NCI-H774 (cell line): ENCODE measurements at regions not wholly inside any gene's neighbourhood (a gene's known extent, or its start where the extent isn't known, plus 50 kb on each side); places are given as distances from the start of the nearest gene placed in this dataset.

Experiments
- DNase-seq: peaks from one replicate; lab custom pipeline; 2025; lab: John Stamatoyannopoulos, UW

- DNase-seq = peak; percentile 78
Observed at GRCh38 chr12:78406828-78407227, 457.7 kb upstream of the SYT1 start.

DNA sequence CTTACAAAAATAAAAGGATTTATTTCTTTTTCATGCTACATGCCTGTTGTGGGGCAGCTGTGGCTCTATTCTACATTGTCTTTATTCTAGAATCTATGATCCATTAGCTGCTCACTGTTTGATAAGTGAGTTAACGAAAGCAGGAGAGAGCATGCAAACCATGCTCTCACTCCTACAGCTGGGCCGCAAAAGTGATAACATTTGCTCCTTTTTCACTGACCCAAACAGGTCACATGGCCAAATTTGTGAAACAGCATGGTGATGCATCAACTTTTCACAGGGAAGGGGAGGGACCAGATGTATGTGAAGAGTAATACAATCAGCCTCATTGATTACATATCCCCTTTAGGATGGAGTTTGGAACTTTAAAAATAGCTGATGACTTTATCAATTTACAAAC lies 456.9 kb upstream of the SYT1 start:
- peak; percentile 63 for DNase-seq

GRCh38 chr12:78414071-78414470 lies 450.5 kb upstream of the SYT1 start:
- no peak for DNase-seq

DNA sequence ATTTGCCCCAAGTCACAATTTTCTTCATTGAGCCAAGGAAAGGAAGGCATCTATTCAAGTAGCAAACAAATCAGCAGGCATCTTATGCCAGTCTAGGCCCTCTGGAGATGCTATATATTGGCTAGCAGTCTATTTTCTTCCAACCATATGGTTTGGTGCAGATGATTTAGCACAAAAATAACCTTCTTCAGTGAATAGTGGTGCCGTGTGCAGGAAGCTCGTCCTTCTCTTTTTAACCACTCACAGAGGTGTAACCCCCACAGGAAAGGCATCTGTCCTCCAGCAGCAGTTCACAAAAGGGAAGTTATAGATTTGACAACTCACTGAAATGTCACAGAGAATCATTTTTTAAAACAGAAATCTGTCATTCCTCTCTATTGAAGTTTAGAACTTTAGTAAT lies 445.7 kb upstream of the SYT1 start:
- no peak for DNase-seq

- DNase-seq = no peak
Observed at GRCh38 chr12:78419513-78419912, 445.1 kb upstream of the SYT1 start.

DNA sequence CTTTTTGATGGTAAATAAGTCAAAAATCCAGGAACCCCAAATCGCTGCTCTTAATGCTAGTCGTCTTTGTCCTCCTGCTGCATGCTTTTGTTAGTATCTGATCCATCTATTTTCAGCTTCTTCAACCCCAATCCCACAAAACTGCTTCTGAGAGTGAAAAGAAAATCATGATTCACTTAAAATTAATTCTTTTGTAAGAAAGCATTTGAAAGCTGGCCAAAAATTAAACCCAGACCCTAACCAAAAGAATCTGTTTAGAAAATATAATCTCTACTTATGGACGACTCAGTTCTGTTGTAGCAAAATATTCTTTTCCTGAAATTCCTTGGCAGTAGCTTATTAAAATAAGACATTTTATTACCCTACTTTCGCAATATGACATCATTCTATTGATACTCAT lies 443.6 kb upstream of the SYT1 start:
- no peak for DNase-seq

DNA sequence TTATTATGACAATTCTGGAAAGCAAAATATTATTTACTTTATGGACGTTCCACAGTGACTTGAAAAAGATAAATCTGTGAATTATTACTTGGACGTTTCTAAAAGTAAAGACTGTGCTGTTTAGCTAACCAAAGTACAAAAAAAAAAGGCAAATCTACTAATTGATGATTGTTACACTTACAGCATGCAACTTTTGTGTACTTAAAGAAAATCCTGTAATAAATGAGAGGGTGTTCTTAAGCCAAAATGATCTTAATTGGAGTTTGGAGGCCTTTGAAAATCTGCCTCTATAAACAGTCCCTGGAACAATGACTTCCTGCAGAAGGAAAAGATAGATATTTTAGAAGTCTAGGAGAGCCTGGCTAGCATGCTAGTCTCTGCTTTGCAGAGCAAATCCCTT lies 434.0 kb upstream of the SYT1 start:
- no peak for DNase-seq

DNA sequence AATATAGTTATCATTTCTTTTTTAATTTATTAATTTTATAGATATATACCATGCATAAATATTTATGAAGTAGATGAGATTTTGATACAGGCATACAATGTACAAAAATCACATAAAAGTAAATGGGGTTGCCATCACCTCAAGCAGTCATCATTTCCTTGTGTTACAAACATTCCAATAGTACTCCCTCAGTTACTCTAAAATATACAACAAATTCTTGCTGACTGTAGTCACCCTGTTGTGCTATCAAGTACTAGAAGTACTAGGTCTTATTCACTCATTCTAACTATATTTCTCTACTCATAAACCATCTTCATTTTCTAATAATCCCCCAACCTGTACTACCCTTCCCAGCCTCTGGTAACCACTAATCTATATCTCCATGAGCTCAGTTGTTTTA lies 432.6 kb upstream of the SYT1 start:
- DNase-seq = no peak

DNA sequence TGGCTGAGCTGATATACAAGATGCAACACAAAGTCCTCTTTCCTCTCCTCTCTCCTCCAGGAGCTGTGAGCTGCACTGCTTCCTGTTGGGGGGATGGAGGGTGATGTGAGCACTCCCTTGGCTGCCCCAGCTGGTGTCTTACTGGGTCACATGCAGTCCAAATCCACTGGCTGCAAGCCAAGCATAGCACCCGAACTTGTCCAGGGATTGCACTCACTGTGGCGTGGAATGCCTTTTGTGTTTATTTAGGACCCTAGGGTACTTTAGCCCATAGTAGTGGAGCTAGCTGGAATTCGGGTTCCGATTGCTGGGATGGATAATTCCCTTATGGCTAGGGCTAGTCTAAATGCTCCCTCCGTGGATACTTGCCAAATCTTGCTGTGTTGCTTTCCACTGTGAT lies 424.9 kb upstream of the SYT1 start:
- no peak for DNase-seq

- DNase-seq = no peak
Observed at GRCh38 chr12:78441737-78442453, 422.7 kb upstream of the SYT1 start.

- no peak for DNase-seq
Observed at GRCh38 chr12:78442454-78442801, 422.1 kb upstream of the SYT1 start.

DNA sequence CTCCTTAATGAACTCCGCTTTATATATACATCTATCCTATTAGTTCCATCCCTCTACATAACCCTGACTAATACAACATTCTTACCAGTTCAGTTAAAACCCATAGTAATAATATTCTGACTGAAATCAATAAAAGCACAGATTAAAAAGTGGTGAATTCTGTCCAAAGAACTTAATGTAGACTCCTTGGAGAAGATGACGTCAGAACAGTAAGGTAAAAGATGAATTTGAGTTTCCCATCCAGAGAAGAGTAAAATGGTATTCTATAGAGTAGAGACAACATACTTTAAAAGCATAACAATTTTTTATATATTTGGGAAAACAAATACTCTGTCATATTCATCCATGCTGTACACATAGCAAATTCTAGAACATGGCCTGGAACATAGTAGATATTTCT lies 418.0 kb upstream of the SYT1 start:
- no peak for DNase-seq

- no peak for DNase-seq
Observed at GRCh38 chr12:78447373-78447772, 417.2 kb upstream of the SYT1 start.

- DNase-seq = no peak
Observed at GRCh38 chr12:78448692-78449091, 415.9 kb upstream of the SYT1 start.

DNA sequence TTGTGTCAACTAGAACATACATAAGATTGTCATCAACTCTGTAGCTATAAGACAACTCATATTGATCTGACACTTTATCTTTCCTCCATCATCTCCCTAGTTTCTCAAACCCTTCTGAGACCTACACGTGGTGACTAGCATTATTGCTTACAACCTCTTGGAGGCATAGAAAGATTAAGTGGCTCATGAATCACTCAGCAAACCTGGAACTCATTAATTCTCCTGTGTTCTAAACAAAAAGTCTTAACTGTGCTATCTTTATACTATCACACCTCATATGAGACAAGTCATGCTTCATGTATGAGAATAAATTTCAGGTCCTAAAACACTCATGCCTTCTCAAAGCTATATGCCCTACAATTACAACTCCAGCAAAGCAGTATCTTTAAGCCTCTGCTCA lies 408.6 kb upstream of the SYT1 start:
- no peak for DNase-seq

DNA sequence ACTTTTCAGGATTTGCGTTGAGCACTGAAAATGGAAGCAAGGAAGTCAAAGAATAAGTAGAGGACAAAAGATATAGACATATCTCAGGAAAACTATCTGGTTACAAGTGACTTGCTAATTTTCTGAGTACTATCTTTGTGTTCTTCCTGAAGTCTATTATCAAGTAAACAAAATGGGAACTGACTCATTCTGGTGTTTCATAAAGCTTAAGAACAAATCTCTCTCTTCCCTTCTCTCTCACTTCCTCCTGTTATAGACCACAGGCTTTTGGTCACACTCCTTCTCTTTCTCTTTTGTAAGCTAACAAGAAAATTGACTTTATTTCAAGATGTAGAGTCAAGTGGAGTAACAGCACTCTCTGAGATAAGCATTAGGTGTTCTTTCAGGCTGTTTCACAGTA lies 406.6 kb upstream of the SYT1 start:
- no peak for DNase-seq

GRCh38 chr12:78470354-78471195 lies 394.0 kb upstream of the SYT1 start:
- peak; percentile 12 for DNase-seq

DNA sequence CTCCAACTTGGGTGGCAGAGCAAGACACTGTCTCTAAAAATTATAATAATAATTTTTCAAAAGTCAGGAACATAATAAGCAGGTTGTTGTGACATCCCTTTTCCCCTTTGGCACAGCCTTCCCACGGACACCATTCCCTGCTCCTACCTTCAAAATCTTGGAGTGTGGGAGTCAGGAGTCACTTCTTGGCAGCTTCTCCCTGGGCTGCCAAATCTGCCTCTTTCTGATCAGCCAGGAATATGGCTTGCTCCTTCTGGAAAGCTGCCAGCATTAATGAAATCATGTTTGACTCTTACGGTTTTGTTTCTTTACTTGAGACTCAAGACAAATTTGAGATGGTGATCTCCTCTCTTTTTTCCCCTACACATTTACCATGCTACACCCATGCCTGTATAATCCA lies 391.4 kb upstream of the SYT1 start:
- no peak for DNase-seq

- no peak for DNase-seq
Observed at GRCh38 chr12:78473561-78473960, 391.0 kb upstream of the SYT1 start.

DNA sequence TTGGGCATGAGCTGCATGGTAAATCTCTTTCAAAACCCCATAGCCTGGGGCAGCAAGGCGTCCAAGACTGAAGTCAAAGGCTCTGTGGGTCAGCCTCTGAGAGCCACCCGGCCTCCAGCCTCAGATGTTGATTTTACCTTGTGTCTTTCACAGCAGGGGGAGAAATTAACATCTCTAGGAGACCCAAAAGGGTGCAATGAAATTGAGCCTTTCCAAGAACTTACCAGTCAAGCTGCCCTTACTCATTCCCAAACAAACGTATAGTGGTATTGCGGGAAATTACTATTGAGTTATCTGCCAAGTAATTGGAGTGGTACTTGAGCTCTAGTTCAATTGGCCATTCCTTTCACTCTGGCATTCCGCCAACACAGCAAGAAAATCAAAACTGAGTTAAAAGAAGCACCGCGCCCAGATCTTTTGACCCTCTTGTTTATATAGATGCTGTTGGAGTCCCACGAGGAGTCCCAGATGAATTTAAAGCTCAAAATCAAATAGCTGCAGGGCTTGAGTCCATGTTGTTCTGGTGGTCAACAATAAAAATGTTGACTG lies 380.7 kb upstream of the SYT1 start:
- no peak for DNase-seq

DNA sequence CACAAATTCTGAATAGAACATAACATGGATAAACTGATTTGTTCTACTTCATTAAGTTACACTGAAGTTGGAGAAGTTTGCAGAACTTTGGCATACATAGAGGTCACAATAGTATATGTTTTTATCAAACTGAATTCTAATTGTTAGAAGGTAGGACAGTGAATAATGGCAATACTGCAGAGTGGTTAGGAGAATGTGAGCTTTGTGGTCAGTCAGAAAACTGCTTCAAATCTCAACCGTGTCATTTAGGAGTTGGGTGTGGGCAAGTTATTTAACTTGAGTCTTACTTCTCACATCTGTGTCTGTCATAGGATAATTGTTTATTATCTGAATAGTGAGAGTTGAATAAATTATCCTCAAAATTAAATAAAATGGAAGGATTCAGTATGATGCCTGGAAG lies 374.6 kb upstream of the SYT1 start:
- no peak for DNase-seq

DNA sequence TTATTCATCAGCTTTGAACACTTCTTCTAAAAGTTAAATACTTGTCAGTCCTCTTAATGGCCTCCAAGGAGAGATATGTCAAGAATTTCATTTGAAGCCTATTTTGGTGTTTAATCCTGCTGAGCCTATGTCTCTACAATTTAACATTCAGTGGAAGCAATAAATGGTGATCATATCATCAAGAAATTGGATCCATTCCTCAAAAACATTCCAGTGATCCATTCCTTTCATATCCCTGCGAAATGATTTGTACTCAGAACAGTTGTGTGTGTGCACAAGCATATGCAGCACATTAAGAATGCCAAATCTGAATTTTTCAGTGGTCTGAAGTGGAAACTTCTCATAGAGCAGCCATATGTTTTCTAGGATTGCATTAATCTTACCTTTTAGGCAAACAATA lies 373.7 kb upstream of the SYT1 start:
- DNase-seq = no peak

DNA sequence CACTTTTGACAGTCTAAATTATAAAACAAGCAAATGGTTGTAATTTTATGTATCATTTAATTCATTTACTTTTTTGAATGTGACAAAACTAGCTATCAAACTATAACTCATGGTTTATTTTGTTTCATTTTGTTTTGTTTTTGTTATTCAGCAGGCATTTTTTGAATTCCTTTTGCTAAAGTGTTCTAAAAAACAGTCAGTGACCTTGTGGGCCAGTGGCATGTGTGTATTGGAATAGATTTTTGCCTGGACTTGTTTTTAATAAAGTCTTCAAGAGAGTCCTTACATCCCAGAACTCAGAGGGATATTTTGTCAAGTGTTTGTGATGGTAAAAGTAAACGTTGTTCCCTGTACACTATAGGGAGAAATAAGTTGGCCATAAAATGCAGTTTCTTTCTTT lies 369.7 kb upstream of the SYT1 start:
- no peak for DNase-seq

DNA sequence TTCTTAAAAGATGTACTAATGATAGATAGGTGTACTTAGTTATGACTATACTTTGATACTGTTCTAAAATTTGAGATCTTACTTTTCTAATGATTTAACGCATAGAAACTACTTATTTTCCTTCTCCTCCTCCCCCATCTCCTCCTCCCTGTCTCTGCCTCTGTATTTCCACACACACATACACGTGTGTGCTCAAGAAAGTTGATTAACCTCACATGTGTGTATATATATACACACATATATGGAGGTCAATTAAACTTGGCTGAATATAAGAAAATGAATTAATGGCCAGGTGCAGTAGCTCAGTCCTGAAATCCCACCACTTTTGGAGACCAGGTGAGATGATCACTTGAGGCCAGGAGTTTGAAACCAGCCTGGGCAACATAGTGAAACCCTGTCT lies 362.7 kb upstream of the SYT1 start:
- DNase-seq = no peak
